GM12891 (cell line): ENCODE measurements at regions not wholly inside any gene's neighbourhood (a gene's known extent, or its start where the extent isn't known, plus 50 kb on each side); places are given as distances from the start of the nearest gene placed in this dataset.

Experiments used
- DNase-seq: peaks from one replicate; pipeline ENCODE4 v3.0.0; 2011; ENCODE audit warnings: low spot score; ENCODE audit not compliant: insufficient read length
- FAIRE-seq: peaks from 2 replicates; lab custom pipeline; 2011; peaks lifted over from hg19 to GRCh38; lab: Jason Lieb, UNC
- PAX5 ChIP-seq: IDR thresholded peaks from 2 replicates; pipeline ENCODE4 v1.6.1; 2011; ENCODE audit warnings: low read length, moderate library complexity, mild to moderate bottlenecking; ENCODE audit not compliant: insufficient read depth, severe bottlenecking
- POLR2A ChIP-seq: IDR thresholded peaks from 2 replicates; pipeline ENCODE4 v1.6.1; 2011; ENCODE audit warnings: low read depth, low read length, control low read depth
- POLR2AphosphoS5 ChIP-seq: IDR thresholded peaks from 2 replicates; pipeline ENCODE4 v1.6.1; 2011; ENCODE audit warnings: low read depth, low read length, control low read depth
- POU2F2 ChIP-seq: IDR thresholded peaks from 2 replicates; pipeline ENCODE4 v1.6.1; 2011; ENCODE audit warnings: low read depth, mild to moderate bottlenecking, control low read depth, low read length, moderate library complexity
- SPI1 ChIP-seq: IDR thresholded peaks from 2 replicates; pipeline ENCODE4 v1.6.1; 2011; ENCODE audit warnings: low read depth, low read length, control low read depth
- TAF1 ChIP-seq: IDR thresholded peaks from 2 replicates; pipeline ENCODE4 v1.6.1; 2011; ENCODE audit warnings: low read depth, low read length, control low read depth

DNA sequence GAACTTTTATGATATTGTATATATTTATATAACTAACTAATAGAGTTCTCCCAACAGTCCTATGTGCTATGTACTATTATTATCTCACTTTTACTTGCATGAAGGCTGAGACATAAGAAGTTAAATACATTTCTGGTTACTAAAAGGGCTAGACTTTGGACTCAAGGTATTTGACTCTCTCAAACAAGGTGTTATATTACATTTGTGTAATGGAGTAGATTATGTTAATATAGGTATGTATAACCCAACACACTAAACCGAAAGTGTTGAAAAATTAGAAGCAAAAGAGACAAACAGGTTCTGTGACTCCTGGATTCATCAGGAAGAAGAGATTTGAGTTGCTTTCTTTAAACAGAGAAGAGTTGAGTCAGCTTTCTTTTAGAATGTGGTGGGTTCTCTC lies 733.6 kb upstream of the ZEB2 start:
- TF ChIP-seq POU2F2 (no peak), POLR2AphosphoS5 (no peak), TAF1 (no peak), PAX5 (no peak), SPI1 (no peak), POLR2A (no peak)
- no peak for DNase-seq
- FAIRE-seq = no peak

DNA sequence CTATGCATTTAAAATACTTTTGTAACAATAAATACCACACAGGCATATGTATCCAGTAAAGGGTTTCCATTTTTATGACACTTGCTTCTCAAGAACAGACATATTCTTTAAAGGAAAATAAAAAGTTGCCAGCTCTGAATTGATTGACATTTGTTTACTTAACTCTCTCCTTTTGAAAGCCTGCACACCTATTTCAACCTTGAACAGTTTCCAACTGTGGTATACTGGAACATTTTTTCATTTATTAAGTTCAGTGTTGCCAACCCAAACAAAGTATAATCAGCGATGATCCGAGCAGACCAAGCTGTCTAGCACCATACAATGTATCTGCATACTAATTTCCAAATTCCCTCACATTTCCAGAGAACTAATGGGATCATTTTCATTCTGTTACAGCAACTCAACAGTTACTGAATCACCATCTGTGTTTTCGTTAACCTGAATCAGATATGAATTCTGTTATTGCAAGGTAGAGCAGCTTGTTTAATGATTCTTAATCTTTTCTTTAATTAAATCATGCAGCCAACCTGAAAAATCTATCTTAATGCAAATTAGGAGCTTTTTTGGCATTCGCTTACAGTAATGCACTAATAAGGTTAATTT lies 725.5 kb upstream of the ZEB2 start:
- FAIRE-seq (no peak), DNase-seq (no peak)
- no peak for TF ChIP-seq TAF1
- no peak for TF ChIP-seq POLR2A
- TF ChIP-seq POLR2AphosphoS5 = no peak
- no peak for TF ChIP-seq POU2F2
- no peak for TF ChIP-seq PAX5
- no peak for TF ChIP-seq SPI1

DNA sequence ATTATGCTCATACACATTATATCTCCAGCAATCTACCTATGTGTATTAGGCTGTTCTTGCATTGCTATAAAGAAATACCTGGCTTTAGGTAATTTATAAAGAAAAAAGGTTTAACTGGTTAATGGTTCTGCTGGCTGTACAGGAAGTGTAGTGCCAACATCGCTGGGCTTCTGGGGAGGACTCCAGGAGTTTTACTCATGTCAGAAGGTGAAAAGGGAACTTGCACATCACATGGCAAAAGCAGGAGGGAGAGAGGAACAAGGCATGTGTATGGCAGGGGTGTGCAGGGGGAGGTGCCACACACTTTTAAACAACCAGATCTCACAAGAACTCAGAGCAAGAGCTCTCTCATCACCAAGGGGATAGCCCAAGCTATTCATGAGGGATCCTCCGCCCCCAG lies 715.4 kb upstream of the ZEB2 start:
- no peak for DNase-seq
- FAIRE-seq = no peak
- TF ChIP-seq SPI1 (no peak), POLR2A (no peak), POU2F2 (no peak), PAX5 (no peak), POLR2AphosphoS5 (no peak), TAF1 (no peak)

DNA sequence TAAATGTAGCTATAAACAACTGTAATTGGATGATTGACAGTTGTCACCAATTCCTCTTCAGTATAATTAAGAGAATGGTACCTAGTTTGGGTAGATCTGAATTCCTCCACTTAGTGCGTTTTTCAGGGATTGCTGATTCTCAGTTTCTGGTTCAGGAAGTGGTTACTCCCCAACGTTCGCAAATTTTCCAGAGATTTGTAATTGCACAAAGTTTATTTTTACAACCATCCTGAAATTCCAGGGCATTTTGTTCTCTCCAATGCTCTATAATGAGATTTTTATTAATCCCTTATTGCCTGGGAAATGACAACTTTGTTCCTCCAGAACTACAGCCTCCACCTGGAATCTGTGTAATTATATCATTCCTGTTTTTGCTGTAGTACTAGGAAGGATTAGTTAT lies 710.6 kb upstream of the ZEB2 start:
- TF ChIP-seq SPI1 (no peak), POLR2A (no peak), PAX5 (no peak), POU2F2 (no peak), POLR2AphosphoS5 (no peak), TAF1 (no peak)
- DNase-seq (no peak), FAIRE-seq (no peak)

DNA sequence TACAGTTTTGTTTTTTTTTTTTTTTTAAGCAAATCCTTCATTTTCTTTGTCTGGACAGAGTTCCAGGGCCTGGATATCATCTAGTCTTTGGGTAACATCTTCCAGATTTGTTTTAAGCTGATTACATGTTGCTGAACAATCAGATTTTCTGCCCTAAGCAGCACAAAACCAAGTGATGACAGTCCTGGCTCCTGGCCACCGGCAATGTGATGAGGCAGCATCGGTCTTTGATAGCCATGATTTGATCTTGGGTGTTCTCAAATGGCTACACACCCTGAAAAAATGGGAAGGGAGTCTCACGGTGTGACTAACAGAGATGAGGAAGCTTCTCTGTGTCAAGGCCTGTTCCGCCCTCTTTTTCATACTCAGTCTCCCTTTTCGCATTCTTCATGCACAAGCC lies 708.6 kb upstream of the ZEB2 start:
- TF ChIP-seq PAX5 = no peak
- TF ChIP-seq POLR2A = no peak
- TF ChIP-seq SPI1 = no peak
- no peak for TF ChIP-seq POU2F2
- DNase-seq (no peak), FAIRE-seq (no peak)

DNA sequence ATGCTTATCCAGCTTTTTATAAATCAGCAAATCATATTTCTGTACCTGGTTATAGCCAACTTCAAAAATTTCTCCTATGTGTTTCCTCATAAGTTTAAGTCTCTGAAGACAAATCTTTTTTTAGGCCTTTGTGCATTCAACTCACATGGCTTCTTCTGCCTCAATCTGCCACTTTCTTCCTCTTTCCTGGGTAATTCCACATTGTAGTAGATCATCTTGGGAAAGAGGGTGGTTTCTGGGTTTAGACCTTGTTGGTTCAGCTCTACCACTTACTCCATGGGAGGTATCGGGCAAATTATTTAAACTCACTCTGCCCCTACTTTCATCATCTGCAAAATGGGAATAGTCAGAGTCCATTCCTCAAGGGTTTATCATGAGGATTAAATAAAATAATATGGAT lies 707.0 kb upstream of the ZEB2 start:
- TF ChIP-seq TAF1 (no peak), POLR2A (no peak)
- no peak for FAIRE-seq
- DNase-seq = no peak

DNA sequence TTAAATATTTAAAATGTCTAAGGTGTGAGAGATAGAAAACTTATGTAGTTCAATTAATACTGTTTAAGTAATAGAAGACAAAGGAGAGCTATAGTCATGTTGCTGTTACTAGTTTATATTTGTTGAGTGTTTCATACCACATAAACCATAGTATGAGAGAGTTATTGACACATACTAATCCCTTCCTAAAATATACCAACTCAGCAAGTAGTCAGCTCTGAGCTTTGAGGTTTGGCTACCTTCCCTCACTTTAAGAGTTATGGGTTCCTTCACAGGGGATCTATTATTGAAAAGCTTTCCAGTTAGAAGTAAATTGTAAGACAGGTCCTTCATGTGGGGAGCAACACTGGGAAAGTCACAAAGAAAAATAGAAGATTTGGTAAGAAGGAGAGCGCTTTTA lies 701.6 kb upstream of the ZEB2 start:
- DNase-seq = no peak
- no peak for TF ChIP-seq POLR2A
- FAIRE-seq = no peak

DNA sequence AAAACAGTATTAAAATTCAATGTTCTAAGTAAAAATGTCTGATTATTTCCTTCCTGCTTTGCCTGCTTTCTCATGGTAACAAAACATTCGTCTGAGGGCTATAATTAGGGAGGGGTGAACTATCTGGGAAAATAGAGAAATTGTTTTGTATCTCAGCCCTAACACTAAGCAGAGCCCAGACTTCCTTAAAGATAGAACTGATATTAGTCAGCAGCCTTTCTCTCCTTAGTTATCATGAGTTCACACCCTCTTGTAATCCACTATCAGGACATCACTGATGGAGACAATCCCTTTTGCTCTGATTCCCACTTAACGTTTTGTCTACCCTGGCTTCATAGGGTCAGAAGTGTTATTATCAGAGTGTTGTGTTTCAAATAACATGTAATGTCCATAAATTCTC lies 701.1 kb upstream of the ZEB2 start:
- FAIRE-seq (no peak), DNase-seq (no peak)
- no peak for TF ChIP-seq POU2F2
- TF ChIP-seq PAX5 = no peak
- TF ChIP-seq TAF1 = no peak
- no peak for TF ChIP-seq SPI1
- no peak for TF ChIP-seq POLR2AphosphoS5
- no peak for TF ChIP-seq POLR2A

DNA sequence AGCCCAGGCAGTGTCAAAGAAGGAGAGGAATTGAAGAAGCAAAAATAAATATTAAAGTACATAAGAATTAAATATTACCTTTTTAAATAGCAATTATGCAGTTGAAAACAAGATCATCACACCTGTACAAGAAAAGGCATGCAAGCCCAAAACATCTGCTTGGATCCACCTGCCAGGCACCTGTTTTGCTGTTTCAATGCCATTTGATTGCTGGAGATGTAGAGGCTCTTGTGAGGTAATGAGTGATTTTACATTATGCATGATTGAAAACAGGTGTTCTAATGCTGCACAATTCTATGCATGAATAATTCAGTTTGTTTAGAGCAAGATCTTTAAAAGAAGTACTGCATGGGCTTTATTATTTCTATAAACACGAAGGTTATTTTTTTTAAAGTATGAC lies 700.6 kb upstream of the ZEB2 start:
- no peak for TF ChIP-seq PAX5
- TF ChIP-seq SPI1 = no peak
- no peak for TF ChIP-seq TAF1
- TF ChIP-seq POLR2AphosphoS5 = no peak
- TF ChIP-seq POLR2A = no peak
- TF ChIP-seq POU2F2 = no peak
- DNase-seq = no peak
- no peak for FAIRE-seq

DNA sequence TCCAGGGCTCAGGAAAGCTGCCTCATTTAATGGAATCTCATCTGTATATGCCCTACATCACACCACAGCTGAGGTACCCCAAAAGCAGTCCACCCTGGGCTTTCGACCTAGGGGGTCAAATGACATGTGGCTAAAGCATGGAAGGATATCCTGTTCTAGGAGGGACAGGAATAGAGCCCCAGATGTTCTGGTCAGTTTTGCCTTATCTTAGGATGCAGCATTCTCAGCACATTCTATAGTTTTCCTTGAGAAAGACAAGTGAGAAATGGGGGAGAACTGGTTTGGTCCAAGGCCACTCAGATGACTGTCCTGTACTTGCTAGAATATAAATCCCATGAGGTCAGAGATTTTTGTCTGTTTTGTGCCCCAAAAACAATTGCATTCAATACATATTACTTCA lies 688.0 kb upstream of the ZEB2 start:
- no peak for TF ChIP-seq PAX5
- TF ChIP-seq POU2F2 = no peak
- TF ChIP-seq POLR2AphosphoS5 = no peak
- DNase-seq (no peak), FAIRE-seq (no peak)
